GM12891 (cell line): ENCODE measurements at regions not wholly inside any gene's neighbourhood (a gene's known extent, or its start where the extent isn't known, plus 50 kb on each side); places are given as distances from the start of the nearest gene placed in this dataset.

Experiments used
- POLR2A ChIP-seq: IDR thresholded peaks from 2 replicates; pipeline ENCODE4 v1.6.1; 2011; ENCODE audit warnings: low read depth, low read length, control low read depth
- POLR2AphosphoS5 ChIP-seq: IDR thresholded peaks from 2 replicates; pipeline ENCODE4 v1.6.1; 2011; ENCODE audit warnings: low read depth, low read length, control low read depth
- POU2F2 ChIP-seq: IDR thresholded peaks from 2 replicates; pipeline ENCODE4 v1.6.1; 2011; ENCODE audit warnings: low read depth, mild to moderate bottlenecking, control low read depth, low read length, moderate library complexity
- SPI1 ChIP-seq: IDR thresholded peaks from 2 replicates; pipeline ENCODE4 v1.6.1; 2011; ENCODE audit warnings: low read depth, low read length, control low read depth
- TAF1 ChIP-seq: IDR thresholded peaks from 2 replicates; pipeline ENCODE4 v1.6.1; 2011; ENCODE audit warnings: low read depth, low read length, control low read depth

DNA sequence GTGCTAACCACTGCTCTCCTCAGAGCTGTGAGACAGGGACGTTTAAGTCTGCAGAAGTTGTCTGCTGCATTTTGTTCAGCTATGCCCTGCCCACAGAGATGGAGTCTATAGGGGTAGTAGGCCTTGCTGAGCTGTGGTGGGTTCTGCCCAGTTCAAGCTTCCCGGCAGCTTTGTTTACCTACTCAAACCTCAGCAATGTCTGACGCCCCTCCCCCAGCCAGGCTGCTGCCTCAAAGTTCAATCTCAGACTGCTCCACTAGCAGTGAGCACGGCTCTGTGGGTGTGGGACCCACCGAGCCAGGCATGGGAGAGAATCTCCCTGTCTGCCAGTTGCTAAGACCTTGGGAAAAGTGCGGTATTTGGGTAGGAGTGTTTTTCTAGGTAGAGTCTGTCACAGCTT is 387.8 kb upstream of the SLC39A10 start:
- TF ChIP-seq POLR2A = no peak
- no peak for TF ChIP-seq POLR2AphosphoS5
- TF ChIP-seq TAF1 = no peak
- no peak for TF ChIP-seq SPI1
- no peak for TF ChIP-seq POU2F2
